Smooth muscle cell (in vitro differentiated cells): ENCODE measurements at regions not wholly inside any gene's neighbourhood (a gene's known extent, or its start where the extent isn't known, plus 50 kb on each side); places are given as distances from the start of the nearest gene placed in this dataset.
"Not testable (repeated sequence)": the region's sequence is repeated elsewhere in the genome, so short reads cannot be mapped to it uniquely, and the experiment has no call there.

Experiments
- DNase-seq: peaks from one replicate; lab custom pipeline; 2025; ENCODE audit not compliant: unreplicated experiment; lab: John Stamatoyannopoulos, UW
- H2AFZ ChIP-seq: fragments of 200-600 bp; sonication (generic); 2 replicates; pipeline ENCODE4 v1.6.0; 2016; ENCODE audit warnings: antibody characterized with exemption, low read depth, mild to moderate bottlenecking
- H3F3A ChIP-seq: fragments of 200-600 bp; sonication (generic); 2 replicates; pipeline ENCODE4 v1.6.0; 2017; ENCODE audit warnings: antibody characterized with exemption, low read depth
- H3K27ac ChIP-seq: fragments of 200-600 bp; sonication (generic); 2 replicates; pipeline ENCODE4 v1.5.1; 2016; ENCODE audit warnings: low read depth, mild to moderate bottlenecking
- H3K27me3 ChIP-seq: fragments of 200-600 bp; sonication (generic); 2 replicates; pipeline ENCODE4 v1.6.1; 2016; ENCODE audit warnings: low read depth, mild to moderate bottlenecking
- H3K36me3 ChIP-seq: fragments of 200-600 bp; sonication (generic); 2 replicates; pipeline ENCODE4 v1.5.1; 2016; ENCODE audit warnings: low read depth
- H3K4me1 ChIP-seq: fragments of 200-600 bp; sonication (generic); 2 replicates; pipeline ENCODE4 v1.5.1; 2016; ENCODE audit warnings: low read depth
- H3K4me2 ChIP-seq: fragments of 200-600 bp; sonication (generic); 2 replicates; pipeline ENCODE4 v1.6.0; 2016; ENCODE audit warnings: mild to moderate bottlenecking
- H3K4me3 ChIP-seq: fragments of 200-600 bp; sonication (generic); 2 replicates; pipeline ENCODE4 v1.5.1; 2016; ENCODE audit warnings: mild to moderate bottlenecking
- H3K79me2 ChIP-seq: fragments of 200-600 bp; sonication (generic); 2 replicates; pipeline ENCODE4 v1.6.0; 2016; ENCODE audit warnings: low read depth, mild to moderate bottlenecking
- H3K9ac ChIP-seq: fragments of 200-600 bp; sonication (generic); 2 replicates; pipeline ENCODE4 v1.6.0; 2016; ENCODE audit warnings: low read depth
- H3K9me3 ChIP-seq: fragments of 200-600 bp; sonication (generic); replicated peaks from 2 replicates; pipeline ENCODE4 v1.5.1; 2016; ENCODE audit warnings: low read depth
- H4K20me1 ChIP-seq: fragments of 200-600 bp; sonication (generic); 2 replicates; pipeline ENCODE4 v1.6.0; 2016; ENCODE audit warnings: low read depth
- CTCF ChIP-seq: fragments of 200-600 bp; sonication (generic); IDR thresholded peaks from 2 replicates; pipeline ENCODE4 v1.5.1; 2017; ENCODE audit warnings: borderline replicate concordance, mild to moderate bottlenecking, antibody characterized with exemption; ENCODE audit not compliant: insufficient read depth, poor library complexity, severe bottlenecking
- WGBS: methylation state at CpG from one replicate; pipeline ENCODE4 v1.1.7; 2016; ENCODE audit warnings: low lambda C conversion rate; 5-methylcytosine and 5-hydroxymethylcytosine counted together

DNA sequence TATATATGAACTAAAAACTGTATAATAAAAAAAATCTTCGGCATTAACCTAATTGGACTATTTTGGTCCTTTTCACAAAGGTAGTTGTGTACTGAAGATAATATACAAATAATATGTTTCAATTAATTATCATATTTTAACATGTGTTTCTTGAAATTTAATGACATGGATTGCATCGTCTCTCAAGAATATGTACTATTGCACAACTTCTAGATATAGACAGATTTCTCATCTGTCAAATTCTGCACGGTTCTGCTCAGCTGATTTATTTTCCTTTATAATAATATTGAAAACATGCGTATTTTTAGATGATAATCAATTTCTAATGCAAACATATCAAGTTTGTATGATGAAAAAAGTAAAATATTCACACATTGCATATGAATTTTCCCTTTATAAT is 498.7 kb upstream of the PABPC4L start:
- H2AFZ ChIP-seq, result no peak overlapping the region
- no peaks in the 10 kb centered on the region for H3K79me2 ChIP-seq
- no peak overlapping the region for H3K4me3 ChIP-seq
- no peaks in the 10 kb centered on the region for H3K36me3 ChIP-seq
- no peaks in the 10 kb centered on the region for H4K20me1 ChIP-seq
- no peaks in the 10 kb centered on the region for H3K4me1 ChIP-seq
- no peak overlapping the region for H3K27ac ChIP-seq
- H3K9me3 ChIP-seq, result no peaks in the 10 kb centered on the region
- no peaks in the 10 kb centered on the region for H3K27me3 ChIP-seq
- no peak overlapping the region for H3K4me2 ChIP-seq
- no peak for TF ChIP-seq CTCF
- DNase-seq, result no peak
- H3F3A ChIP-seq, result no peaks in the 10 kb centered on the region
- 93% methylated on average over 4 of the region's 4 CpGs for WGBS
- no peak overlapping the region for H3K9ac ChIP-seq

GRCh38 chr4:134698831-134699230 is 497.2 kb upstream of the PABPC4L start:
- not testable (repeated sequence) for H3K9ac ChIP-seq, DNase-seq, H4K20me1 ChIP-seq, H3K27ac ChIP-seq, H3K9me3 ChIP-seq, H3K4me1 ChIP-seq, H3K4me2 ChIP-seq, H3K4me3 ChIP-seq, H3K36me3 ChIP-seq, H3F3A ChIP-seq, H2AFZ ChIP-seq, H3K79me2 ChIP-seq, H3K27me3 ChIP-seq
- 89% methylated on average over 4 of the region's 4 CpGs for WGBS

- H2AFZ ChIP-seq, result no peak overlapping the region
- H3K27ac ChIP-seq, result no peak overlapping the region
- H3K4me3 ChIP-seq, result no peak overlapping the region
- H3F3A ChIP-seq, result no peaks in the 10 kb centered on the region
- H3K4me2 ChIP-seq, result no peak overlapping the region
- no peaks in the 10 kb centered on the region for H3K79me2 ChIP-seq
- H3K4me1 ChIP-seq, result peaks cover 3% of the 10 kb centered on the region
- 100% methylated on average over 1 of the region's 1 CpG for WGBS
- no peaks in the 10 kb centered on the region for H3K9me3 ChIP-seq
- no peak for TF ChIP-seq CTCF
- DNase-seq, result no peak
- H3K27me3 ChIP-seq, result no peaks in the 10 kb centered on the region
- no peaks in the 10 kb centered on the region for H3K36me3 ChIP-seq
- no peaks in the 10 kb centered on the region for H4K20me1 ChIP-seq
- no peak overlapping the region for H3K9ac ChIP-seq
Measured at GRCh38 chr4:134695433-134695832, 493.8 kb upstream of the PABPC4L start.

DNA sequence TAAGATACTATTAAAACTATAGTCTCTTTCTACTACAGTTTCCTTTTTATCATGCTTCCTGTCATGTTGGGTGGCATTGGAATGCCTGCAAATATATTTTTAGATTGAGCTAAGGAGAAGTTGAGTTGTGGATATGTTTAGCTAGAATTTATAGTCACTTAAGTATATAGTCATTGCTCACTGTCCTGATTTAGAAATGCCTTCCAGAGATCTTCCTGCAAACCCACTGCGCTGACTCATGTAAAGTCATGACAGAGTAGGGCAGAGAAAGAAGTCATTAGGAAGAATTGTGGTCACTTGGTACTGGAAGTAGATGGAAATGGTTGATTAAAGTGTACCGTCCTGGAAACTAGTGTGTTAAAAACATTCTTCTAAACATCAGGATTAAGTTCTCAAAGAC is 490.3 kb upstream of the PABPC4L start:
- Histone ChIP-seq H3K4me3 (no peak overlapping the region), H3K4me1 (peaks cover 3% of the 10 kb centered on the region), H3K9ac (no peak overlapping the region), H3K36me3 (no peaks in the 10 kb centered on the region), H2AFZ (peak overlapping the region; percentile 28), H3K27ac (peak overlapping the region; percentile 59), H4K20me1 (no peaks in the 10 kb centered on the region), H3K27me3 (no peaks in the 10 kb centered on the region), H3K4me2 (peak overlapping the region; percentile 47), H3K9me3 (no peaks in the 10 kb centered on the region), H3F3A (no peaks in the 10 kb centered on the region), H3K79me2 (no peaks in the 10 kb centered on the region)
- TF ChIP-seq CTCF, result no peak
- 24% methylated on average over 2 of the region's 2 CpGs for WGBS
- DNase-seq, result no peak
